ENCODE measurements at regions not wholly inside any gene's neighbourhood (a gene's known extent, or its start where the extent isn't known, plus 50 kb on each side); places are given as distances from the start of the nearest gene placed in this dataset.
"Not testable (repeated sequence)": the region's sequence is repeated elsewhere in the genome, so short reads cannot be mapped to it uniquely, and the experiment has no call there.

DNA sequence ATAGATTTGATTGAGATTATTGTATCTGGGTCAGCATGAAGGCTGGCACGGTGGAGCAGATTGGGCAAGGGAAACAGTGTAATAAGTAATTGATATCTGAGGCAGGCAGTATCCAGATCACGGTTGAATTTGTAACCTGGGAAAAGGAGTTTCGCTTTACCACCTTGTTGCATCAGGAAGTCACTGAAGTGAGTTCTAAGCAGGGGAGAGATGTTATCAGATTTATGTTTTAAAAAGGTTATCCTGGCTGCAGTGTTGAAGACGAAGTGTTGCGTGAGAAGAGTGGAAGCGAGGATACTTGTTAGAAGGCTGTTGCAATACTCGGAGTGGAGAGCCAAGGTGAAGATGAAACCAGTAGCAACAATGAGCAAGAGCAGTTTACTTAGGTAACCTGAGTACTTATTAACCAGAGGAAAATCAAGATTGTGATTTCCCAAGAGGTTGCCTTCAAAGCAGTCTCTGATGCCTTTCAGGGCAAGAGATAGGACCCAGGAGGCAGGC, 77.8 kb downstream of the LHX9 start:
- TF ChIP-seq, protein P1, sequence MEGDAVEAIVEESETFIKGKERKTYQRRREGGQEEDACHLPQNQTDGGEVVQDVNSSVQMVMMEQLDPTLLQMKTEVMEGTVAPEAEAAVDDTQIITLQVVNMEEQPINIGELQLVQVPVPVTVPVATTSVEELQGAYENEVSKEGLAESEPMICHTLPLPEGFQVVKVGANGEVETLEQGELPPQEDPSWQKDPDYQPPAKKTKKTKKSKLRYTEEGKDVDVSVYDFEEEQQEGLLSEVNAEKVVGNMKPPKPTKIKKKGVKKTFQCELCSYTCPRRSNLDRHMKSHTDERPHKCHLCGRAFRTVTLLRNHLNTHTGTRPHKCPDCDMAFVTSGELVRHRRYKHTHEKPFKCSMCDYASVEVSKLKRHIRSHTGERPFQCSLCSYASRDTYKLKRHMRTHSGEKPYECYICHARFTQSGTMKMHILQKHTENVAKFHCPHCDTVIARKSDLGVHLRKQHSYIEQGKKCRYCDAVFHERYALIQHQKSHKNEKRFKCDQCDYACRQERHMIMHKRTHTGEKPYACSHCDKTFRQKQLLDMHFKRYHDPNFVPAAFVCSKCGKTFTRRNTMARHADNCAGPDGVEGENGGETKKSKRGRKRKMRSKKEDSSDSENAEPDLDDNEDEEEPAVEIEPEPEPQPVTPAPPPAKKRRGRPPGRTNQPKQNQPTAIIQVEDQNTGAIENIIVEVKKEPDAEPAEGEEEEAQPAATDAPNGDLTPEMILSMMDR (IDR thresholded peaks at IDR 0.05) = no peak
- no peaks in the 10 kb centered on the region for H3K36me3 ChIP-seq
- no peaks in the 10 kb centered on the region for H3K27me3 ChIP-seq
- no peaks in the 10 kb centered on the region for H3K9me3 ChIP-seq
- no peaks in the 10 kb centered on the region for H3K4me1 ChIP-seq
- DNase-seq (ENCODE audit: low spot score) = no peak
- H3K27ac ChIP-seq = no peak overlapping the region
- no peak overlapping the region for H3K4me3 ChIP-seq

DNA sequence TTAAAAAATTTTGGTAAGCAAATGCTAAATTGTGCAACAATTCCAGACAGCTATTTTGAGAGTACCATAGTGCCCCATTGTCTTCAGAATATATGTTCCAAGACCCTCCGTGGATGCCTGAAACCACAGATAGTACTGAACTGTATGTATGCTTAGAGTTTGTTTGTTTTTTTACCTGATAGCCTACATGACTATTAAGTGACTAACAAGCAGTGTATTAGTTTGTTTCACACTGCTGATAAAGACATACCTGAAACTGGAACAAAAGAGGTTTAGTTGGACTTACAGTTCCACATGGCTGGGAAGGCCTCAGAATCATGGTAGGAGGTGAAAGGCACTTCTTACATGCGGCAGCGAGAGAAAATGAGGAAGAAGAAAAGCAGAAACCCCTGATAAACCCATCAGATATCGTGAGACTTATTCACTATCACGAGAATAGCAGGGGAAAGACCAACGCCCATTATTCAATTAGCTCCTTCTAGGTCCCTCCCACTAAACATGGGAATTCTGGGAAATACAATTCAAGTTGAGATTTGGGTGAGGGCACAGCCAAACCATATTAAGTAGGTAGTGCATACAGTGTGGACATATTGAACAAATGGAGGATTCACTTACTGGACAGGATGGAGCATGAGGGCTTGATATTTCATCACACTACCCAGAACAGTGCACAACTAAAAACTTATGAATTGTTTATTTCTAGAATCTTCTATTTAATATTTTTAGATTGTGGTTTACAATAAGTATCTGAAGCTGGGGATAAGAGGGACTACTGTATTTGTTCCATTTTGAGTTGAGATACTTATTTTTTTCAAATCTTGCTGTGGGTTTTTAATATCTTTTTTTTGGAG, 78.5 kb downstream of the LHX9 start:
- no peak overlapping the region for H3K27ac ChIP-seq
- H3K36me3 ChIP-seq = no peaks in the 10 kb centered on the region
- no peaks in the 10 kb centered on the region for H3K9me3 ChIP-seq
- H3K27me3 ChIP-seq = no peaks in the 10 kb centered on the region
- H3K4me1 ChIP-seq = no peaks in the 10 kb centered on the region
- DNase-seq (ENCODE audit: low spot score) = no peak
- H3K4me3 ChIP-seq = no peak overlapping the region
- TF ChIP-seq, protein P1 (IDR thresholded peaks at IDR 0.05) = no peak

DNA sequence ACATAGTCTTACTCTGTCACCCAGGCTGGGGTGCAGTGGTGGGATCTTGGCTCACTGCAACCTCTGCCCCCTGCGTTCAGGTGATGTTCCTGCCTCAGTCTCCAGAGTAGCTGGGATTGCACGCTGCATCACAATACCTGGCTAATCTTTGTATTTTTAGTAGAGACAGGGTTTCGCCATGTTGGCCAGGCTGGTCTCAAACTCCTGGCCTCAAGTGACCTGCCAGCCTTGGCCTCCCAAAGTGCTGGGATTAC, 79.0 kb downstream of the LHX9 start:
- not testable (repeated sequence) for H3K9me3 ChIP-seq; H3K4me3 ChIP-seq; DNase-seq (ENCODE audit: low spot score); H3K27ac ChIP-seq; H3K36me3 ChIP-seq; H3K27me3 ChIP-seq; H3K4me1 ChIP-seq

DNA sequence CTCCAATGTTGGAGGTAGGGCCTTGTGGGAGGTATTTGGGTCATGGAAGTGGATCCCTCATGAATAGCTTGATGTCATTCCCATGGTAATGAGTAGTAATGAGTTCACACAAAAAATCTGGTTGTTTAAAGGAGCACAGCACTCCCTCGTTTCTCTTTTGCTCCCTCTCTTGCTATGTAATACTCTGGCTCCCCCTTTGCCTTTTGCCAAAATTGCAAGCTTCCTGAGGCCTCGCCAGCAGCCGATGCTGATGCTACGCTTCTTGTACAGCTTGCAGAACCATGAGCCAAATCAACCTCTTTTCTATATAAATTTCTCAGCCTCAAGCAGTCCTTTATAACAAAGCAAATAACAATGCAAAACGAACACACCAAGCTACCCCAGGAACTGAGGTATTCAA, 80.9 kb downstream of the LHX9 start:
- TF ChIP-seq, protein P1 (IDR thresholded peaks at IDR 0.05) = no peak
- Histone ChIP-seq H3K4me1 (no peaks in the 10 kb centered on the region), H3K4me3 (no peak overlapping the region), H3K9me3 (no peaks in the 10 kb centered on the region), H3K27me3 (no peaks in the 10 kb centered on the region), H3K27ac (no peak overlapping the region), H3K36me3 (no peaks in the 10 kb centered on the region)
- no peak for DNase-seq (ENCODE audit: low spot score)

DNA sequence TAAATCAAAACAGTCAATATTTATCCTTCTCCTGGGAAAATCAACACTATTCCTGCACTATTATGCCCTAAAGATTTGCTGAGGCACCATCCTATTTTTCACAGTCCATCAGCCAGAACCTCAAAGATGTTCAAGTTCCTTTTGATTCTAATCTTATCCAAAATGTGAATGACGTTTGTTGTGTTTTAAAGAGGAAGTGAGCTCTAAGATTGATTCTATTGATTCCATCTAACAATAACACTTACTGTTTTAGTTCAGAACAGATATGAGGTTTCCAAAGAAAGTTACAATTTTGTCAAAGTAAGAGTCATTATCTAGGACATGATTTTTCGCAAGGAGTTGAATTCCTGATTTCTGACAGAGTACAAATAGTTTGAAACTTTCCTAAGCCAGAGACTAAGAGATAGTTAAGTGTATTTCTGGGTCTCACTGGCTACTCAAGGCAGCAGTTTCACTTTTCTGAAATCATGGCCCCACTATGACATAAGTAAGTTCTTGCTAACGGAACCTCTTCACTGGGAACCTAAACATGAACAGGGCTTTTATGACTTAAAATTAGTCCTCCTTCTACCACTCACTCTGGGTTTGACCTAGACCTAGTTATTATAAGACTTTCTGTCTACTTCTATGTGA, 84.7 kb downstream of the LHX9 start:
- DNase-seq (ENCODE audit: low spot score) = no peak
- Histone ChIP-seq H3K4me3 (no peak overlapping the region), H3K27me3 (no peaks in the 10 kb centered on the region), H3K9me3 (no peaks in the 10 kb centered on the region), H3K36me3 (no peaks in the 10 kb centered on the region), H3K4me1 (no peaks in the 10 kb centered on the region), H3K27ac (no peak overlapping the region)
- TF ChIP-seq, protein P1 (IDR thresholded peaks at IDR 0.05) = no peak

DNA sequence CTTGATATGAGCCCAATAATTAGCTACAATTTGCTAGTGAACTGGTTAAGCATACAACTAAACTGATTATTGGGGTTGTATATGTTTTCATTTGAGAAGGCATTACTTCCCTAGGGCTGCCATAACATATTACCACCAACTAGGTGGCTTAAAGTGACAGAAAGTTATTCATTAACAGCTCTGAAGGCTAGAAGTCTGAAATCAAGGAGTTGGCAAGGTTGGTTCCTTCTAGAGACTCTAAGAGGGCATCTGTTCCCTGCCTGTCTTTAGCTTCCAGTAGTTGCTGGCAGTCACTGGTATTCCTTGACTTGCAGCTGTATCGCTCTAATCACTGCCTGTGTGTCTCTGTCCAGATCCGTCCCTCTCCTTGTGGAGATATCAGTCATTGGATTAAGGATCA, 86.3 kb downstream of the LHX9 start:
- Histone ChIP-seq H3K27ac (no peak overlapping the region), H3K9me3 (no peaks in the 10 kb centered on the region), H3K4me3 (no peak overlapping the region), H3K27me3 (no peaks in the 10 kb centered on the region), H3K36me3 (no peaks in the 10 kb centered on the region), H3K4me1 (no peaks in the 10 kb centered on the region)
- no peak for DNase-seq (ENCODE audit: low spot score)
- TF ChIP-seq, protein P1 (IDR thresholded peaks at IDR 0.05) = no peak
